BJ (cell line): ENCODE measurements at regions not wholly inside any gene's neighbourhood (a gene's known extent, or its start where the extent isn't known, plus 50 kb on each side); places are given as distances from the start of the nearest gene placed in this dataset.

Experiments
- CTCF ChIA-PET: fragments of 350-600 bp; formaldehyde crosslinking; extraction: SDS; loops from one replicate; lab custom pipeline; 2021; ENCODE audit warnings: antibody characterized with exemption, inconsistent platforms; lab: Yijun Ruan, JAX
- POLR2A ChIA-PET: fragments of 300-600 bp; sonication (Branson Sonifier 250); formaldehyde crosslinking; extraction: SDS; loops from one replicate; lab custom pipeline; 2021; ENCODE audit warnings: antibody characterized with exemption; lab: Charles Lee
- DNase-seq: peaks from one replicate; pipeline ENCODE4 v3.0.0-alpha.2; 2011; ENCODE audit warnings: low read depth
- H3K27me3 ChIP-seq: 2 replicates; pipeline ENCODE4 v1.6.0; 2011; ENCODE audit warnings: low read length; ENCODE audit not compliant: control insufficient read depth, insufficient read depth
- H3K36me3 ChIP-seq: 2 replicates; pipeline ENCODE4 v1.5.1; 2011; ENCODE audit warnings: low read length; ENCODE audit not compliant: control insufficient read depth, insufficient read depth
- H3K4me3 ChIP-seq: 2 replicates; pipeline ENCODE4 v1.5.1; 2011; ENCODE audit warnings: low read depth, mild to moderate bottlenecking, control low read depth, low read length
- TF ChIP-seq, protein P1 (sequence below): IDR thresholded peaks from 2 replicates; pipeline ENCODE4 v1.5.1; 2011; ENCODE audit warnings: low read depth, mild to moderate bottlenecking, control low read depth, inconsistent platforms, low read length, moderate library complexity; ENCODE audit not compliant: insufficient read depth

DNA sequence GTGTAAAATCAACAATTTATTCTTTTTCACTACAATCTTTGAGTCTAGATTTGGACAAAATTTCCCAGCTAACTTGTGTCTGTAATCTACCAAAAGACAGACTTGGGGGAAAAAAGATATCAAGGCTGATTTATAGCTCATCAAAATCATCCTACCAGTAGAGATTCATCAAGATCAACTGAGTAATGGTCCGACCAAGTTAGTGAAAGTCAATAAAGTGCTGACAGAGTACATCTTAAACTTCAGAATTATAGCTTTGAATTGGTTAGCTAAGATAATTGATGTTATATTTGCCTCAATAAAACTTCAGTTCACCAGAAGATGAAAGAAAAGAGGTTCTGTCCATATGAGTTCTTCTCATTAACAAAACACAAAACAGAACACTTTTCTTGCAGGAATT is 207.1 kb upstream of the KYNU start:
- TF ChIP-seq, protein P1, sequence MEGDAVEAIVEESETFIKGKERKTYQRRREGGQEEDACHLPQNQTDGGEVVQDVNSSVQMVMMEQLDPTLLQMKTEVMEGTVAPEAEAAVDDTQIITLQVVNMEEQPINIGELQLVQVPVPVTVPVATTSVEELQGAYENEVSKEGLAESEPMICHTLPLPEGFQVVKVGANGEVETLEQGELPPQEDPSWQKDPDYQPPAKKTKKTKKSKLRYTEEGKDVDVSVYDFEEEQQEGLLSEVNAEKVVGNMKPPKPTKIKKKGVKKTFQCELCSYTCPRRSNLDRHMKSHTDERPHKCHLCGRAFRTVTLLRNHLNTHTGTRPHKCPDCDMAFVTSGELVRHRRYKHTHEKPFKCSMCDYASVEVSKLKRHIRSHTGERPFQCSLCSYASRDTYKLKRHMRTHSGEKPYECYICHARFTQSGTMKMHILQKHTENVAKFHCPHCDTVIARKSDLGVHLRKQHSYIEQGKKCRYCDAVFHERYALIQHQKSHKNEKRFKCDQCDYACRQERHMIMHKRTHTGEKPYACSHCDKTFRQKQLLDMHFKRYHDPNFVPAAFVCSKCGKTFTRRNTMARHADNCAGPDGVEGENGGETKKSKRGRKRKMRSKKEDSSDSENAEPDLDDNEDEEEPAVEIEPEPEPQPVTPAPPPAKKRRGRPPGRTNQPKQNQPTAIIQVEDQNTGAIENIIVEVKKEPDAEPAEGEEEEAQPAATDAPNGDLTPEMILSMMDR: no peak
- DNase-seq: no peak
- Histone ChIP-seq H3K27me3 (no peaks in the 10 kb centered on the region), H3K4me3 (no peak overlapping the region), H3K36me3 (no peaks in the 10 kb centered on the region)
- CTCF ChIA-PET: no interaction called here
- POLR2A ChIA-PET: no interaction called here

DNA sequence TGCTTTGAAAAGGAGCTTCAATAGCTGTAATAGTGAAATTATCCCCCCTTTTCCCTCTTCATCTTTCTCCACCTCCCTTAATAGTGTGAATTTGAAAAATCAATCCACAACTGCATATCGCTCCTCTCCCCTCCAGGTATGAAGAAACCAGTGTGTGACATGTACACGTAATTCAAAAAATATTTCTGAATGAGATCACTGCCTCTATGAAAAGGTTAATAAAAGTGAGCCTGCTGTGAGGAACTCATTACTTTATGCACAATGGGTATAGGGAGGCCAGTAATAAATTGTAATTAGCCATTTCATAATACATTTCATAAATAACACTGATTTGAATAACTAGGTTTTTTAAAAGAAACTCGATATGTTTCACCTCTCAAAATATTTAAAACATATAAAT is 209.0 kb upstream of the KYNU start:
- H3K27me3 ChIP-seq: no peaks in the 10 kb centered on the region
- no peak overlapping the region for H3K4me3 ChIP-seq
- DNase-seq: no peak
- TF ChIP-seq, protein P1: no peak
- ChIA-PET CTCF (no interaction called here), POLR2A (no interaction called here)
- no peaks in the 10 kb centered on the region for H3K36me3 ChIP-seq

DNA sequence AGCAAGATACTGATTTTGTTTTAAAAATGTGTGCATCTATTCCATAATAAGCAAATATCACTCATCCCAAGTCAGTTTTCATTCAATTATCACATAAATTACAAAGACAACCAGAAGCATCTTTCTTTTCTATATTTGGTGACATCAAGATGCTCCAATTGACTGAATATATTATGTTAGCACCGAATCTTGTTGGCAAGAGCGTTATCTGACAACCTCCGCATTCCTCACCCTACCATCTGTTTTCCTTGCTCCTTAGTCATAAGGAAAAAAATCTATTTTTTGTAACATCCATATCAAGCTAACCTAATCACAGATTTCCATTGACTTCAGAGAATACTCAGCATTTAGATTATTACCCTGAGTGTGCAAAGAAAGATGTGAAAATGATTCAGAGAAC is 212.2 kb upstream of the KYNU start:
- ChIA-PET CTCF (no interaction called here), POLR2A (no interaction called here)
- no peak overlapping the region for H3K4me3 ChIP-seq
- no peaks in the 10 kb centered on the region for H3K36me3 ChIP-seq
- no peak for DNase-seq
- TF ChIP-seq, protein P1: no peak
- no peaks in the 10 kb centered on the region for H3K27me3 ChIP-seq

DNA sequence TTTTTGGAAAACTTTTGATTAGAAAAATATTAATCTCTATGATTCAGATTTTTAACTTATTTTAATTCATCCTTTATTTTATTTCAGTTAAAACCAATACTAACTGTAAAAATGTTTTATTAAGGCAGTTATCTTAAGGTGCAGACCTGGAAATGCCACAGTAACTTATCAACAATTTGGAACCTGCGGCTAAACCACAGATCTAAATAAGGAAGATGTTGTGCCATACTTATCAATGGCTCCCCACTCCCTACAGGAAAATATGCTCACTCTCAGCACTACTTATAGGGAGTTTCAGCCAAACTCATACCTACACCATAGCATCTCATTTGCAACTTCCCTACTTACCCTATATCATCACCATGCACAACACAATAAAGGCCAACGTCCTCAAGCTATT is 226.9 kb upstream of the KYNU start:
- no peaks in the 10 kb centered on the region for H3K27me3 ChIP-seq
- TF ChIP-seq, protein P1: no peak
- H3K36me3 ChIP-seq: no peaks in the 10 kb centered on the region
- DNase-seq: no peak
- H3K4me3 ChIP-seq: no peak overlapping the region
- ChIA-PET CTCF (no interaction called here), POLR2A (no interaction called here)

DNA sequence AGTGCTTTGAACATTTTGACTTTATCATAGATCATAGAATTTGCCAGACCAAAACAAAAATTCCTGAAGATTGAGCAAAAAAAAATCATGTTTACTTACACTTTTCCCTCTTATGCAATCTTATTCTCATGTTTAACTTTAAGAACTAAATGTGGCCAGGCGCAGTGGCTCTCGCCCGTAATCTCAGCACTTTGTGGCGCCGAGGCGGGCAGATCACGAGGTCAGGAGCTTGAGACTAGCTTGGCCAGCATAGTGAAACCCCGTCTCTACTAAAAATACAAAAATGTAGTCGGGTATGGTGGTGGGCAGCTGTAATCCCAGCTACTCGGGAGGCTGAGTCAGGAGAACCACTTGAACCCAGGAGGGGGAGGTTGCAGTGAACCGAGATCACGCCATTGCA is 227.9 kb upstream of the KYNU start:
- DNase-seq: no peak
- Histone ChIP-seq H3K36me3 (no peaks in the 10 kb centered on the region), H3K4me3 (no peak overlapping the region), H3K27me3 (no peaks in the 10 kb centered on the region)
- CTCF ChIA-PET: no interaction called here
- TF ChIP-seq, protein P1: no peak
- POLR2A ChIA-PET: no interaction called here
